ENCODE measurements at regions not wholly inside any gene's neighbourhood (a gene's known extent, or its start where the extent isn't known, plus 50 kb on each side); places are given as distances from the start of the nearest gene placed in this dataset.

DNA sequence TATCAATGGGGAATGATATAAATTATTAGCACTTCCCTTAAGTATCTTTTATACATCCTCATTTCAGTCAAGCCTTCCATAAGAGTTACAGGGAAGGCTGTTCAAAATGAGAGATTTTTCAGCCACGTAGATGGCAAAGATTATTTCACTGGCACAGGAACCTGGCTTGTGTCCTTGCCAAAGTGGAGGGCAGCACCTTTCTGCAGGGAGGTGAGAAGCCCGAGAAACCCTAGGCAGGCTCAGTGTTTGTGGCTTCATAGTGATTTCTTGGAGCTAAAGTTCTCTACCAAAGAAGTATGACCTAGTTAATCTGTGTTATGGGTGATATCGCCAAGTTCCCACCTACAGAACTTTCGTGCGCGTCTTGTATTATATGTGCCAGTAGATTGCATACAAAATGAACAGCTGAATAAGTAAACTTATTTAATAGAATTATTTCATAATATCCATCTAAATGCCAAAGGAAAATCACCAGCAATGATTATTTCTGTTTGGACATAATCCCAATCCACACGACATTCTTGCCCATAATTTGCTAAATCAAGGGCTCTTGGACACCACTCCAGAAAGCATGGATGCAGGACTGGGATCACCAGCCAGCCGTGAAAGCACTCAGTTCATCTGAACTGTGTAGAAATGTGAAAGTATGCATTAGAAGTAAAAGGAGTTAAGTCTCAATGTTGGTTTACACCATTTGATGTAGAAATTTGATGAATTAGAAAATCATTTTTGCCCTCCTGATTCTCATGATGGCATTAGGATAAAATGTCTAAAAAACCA lies 150.4 kb upstream of the RNF32 start:
- no peak for TF ChIP-seq POLR2A (IDR thresholded peaks at IDR 0.05)
- TF ChIP-seq CTCF (IDR thresholded peaks at IDR 0.05) = no peak
- no peak for TF ChIP-seq POLR2AphosphoS5 (IDR thresholded peaks at IDR 0.05)
- TF ChIP-seq EP300 (IDR thresholded peaks at IDR 0.05) = no peak
- Histone ChIP-seq H3K4me3 (no peak overlapping the region), H3K27ac (no peak overlapping the region), H3K36me3 (no peaks in the 10 kb centered on the region), H3K9me3 (no peaks in the 10 kb centered on the region), H3K4me1 (no peaks in the 10 kb centered on the region), H3K27me3 (peaks cover 20% of the 10 kb centered on the region)
- ATAC-seq = no peak
- 85 to 89% methylated on average over 8 of the region's 8 CpGs for WGBS, 2 donors (ENCODE audit: low coverage in 1 of 2)

GRCh38 chr7:156487811-156488533 lies 152.6 kb upstream of the RNF32 start:
- Histone ChIP-seq H3K9me3 (no peaks in the 10 kb centered on the region), H3K4me3 (no peak overlapping the region), H3K36me3 (no peaks in the 10 kb centered on the region), H3K27ac (no peak overlapping the region), H3K27me3 (peaks cover 16% of the 10 kb centered on the region), H3K4me1 (no peaks in the 10 kb centered on the region)
- WGBS, 2 donors (ENCODE audit: low coverage in 1 of 2) = 38 to 58% methylated on average over 5 to 10 of the region's 12 CpGs
- no peak for ATAC-seq
- TF ChIP-seq CTCF (IDR thresholded peaks at IDR 0.05) = no peak
- no peak for TF ChIP-seq POLR2A (IDR thresholded peaks at IDR 0.05)

DNA sequence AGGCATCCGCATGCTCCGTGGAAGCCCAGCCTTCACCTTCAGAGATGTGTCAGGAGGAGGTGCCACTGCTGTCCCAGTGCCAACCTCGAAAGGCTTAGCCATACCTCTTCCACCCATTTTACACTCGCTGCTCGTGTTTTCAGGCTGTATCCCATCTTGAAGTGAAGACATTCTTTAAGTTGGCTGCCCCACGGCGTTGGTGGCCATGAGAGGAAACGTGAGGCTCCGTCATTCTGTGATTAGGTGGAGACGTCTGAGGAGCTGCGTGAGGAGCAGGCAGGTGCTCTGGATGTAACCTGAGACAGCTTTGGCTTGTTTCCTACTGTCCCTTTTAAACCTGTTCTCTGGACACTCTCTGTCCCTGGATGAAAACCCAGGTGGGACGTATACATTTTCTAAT lies 159.9 kb upstream of the RNF32 start:
- Histone ChIP-seq H3K4me3 (no peak overlapping the region), H3K27ac (no peak overlapping the region), H3K27me3 (peaks cover 8% of the 10 kb centered on the region), H3K36me3 (no peaks in the 10 kb centered on the region), H3K9me3 (no peaks in the 10 kb centered on the region), H3K4me1 (peaks cover 0 to 2% (median 1%) of the 10 kb centered on the region in 3 donors)
- WGBS, 2 donors (ENCODE audit: low coverage in 1 of 2) = 66 to 86% methylated on average over 5 to 12 of the region's 12 CpGs
- TF ChIP-seq POLR2AphosphoS5 (IDR thresholded peaks at IDR 0.05) (no peak), CTCF (IDR thresholded peaks at IDR 0.05) (no peak), EP300 (IDR thresholded peaks at IDR 0.05) (no peak), POLR2A (IDR thresholded peaks at IDR 0.05) (no peak)
- no peak for ATAC-seq

GRCh38 chr7:156479596-156479995 lies 161.0 kb upstream of the RNF32 start:
- no peaks in the 10 kb centered on the region for H3K36me3 ChIP-seq
- TF ChIP-seq POLR2A (IDR thresholded peaks at IDR 0.05) (no peak), CTCF (IDR thresholded peaks at IDR 0.05) (no peak), POLR2AphosphoS5 (IDR thresholded peaks at IDR 0.05) (no peak), EP300 (IDR thresholded peaks at IDR 0.05) (no peak)
- no peak overlapping the region for H3K27ac ChIP-seq
- peaks cover 10% of the 10 kb centered on the region for H3K27me3 ChIP-seq
- 46 to 67% methylated on average over 2 of the region's 2 CpGs for WGBS, 2 donors (ENCODE audit: low coverage in 1 of 2)
- H3K4me1 ChIP-seq = peaks cover 0 to 8% (median 3%) of the 10 kb centered on the region in 3 donors
- ATAC-seq = no peak
- no peak overlapping the region for H3K4me3 ChIP-seq
- no peaks in the 10 kb centered on the region for H3K9me3 ChIP-seq

GRCh38 chr7:156478486-156478885 lies 162.1 kb upstream of the RNF32 start:
- Histone ChIP-seq H3K36me3 (no peaks in the 10 kb centered on the region), H3K27me3 (peaks cover 10% of the 10 kb centered on the region), H3K4me1 (peaks cover 0 to 8% (median 3%) of the 10 kb centered on the region in 3 donors), H3K9me3 (no peaks in the 10 kb centered on the region), H3K4me3 (no peak overlapping the region), H3K27ac (no peak overlapping the region)
- no peak for ATAC-seq
- TF ChIP-seq CTCF (IDR thresholded peaks at IDR 0.05) (no peak), POLR2A (IDR thresholded peaks at IDR 0.05) (no peak), POLR2AphosphoS5 (IDR thresholded peaks at IDR 0.05) (no peak), EP300 (IDR thresholded peaks at IDR 0.05) (no peak)
- WGBS, 2 donors (ENCODE audit: low coverage in 1 of 2) = 65% methylated on average over 2 of the region's 11 CpGs; no CpG with 5 or more reads in 1 of the 2 donors
